Lower lobe of right lung (tissue), 2 donors: ENCODE measurements at regions not wholly inside any gene's neighbourhood (a gene's known extent, or its start where the extent isn't known, plus 50 kb on each side); places are given as distances from the start of the nearest gene placed in this dataset.
"Not testable (repeated sequence)": the region's sequence is repeated elsewhere in the genome, so short reads cannot be mapped to it uniquely, and the experiment has no call there.

Experiments
- ATAC-seq, 2 donors: fragments of 200-7000 bp; cut with Tn5 transposase; one replicate each; pipeline ENCODE4 v1.9.1; 2020 to 2022; ENCODE audit warnings: mild to moderate bottlenecking in 2 of 2, moderate library complexity in 2 of 2
- DNase-seq: peaks from one replicate; pipeline ENCODE4 v3.0.0-alpha.2; 2020
- H3K27ac ChIP-seq: fragments of 200-600 bp; one replicate; pipeline ENCODE4 v1.8.0; 2022
- H3K27me3 ChIP-seq: fragments of 200-600 bp; one replicate; pipeline ENCODE4 v1.8.0; 2022; ENCODE audit warnings: low read depth
- H3K36me3 ChIP-seq: fragments of 200-600 bp; one replicate; pipeline ENCODE4 v1.8.0; 2022; ENCODE audit warnings: mild to moderate bottlenecking
- H3K4me1 ChIP-seq: fragments of 200-600 bp; one replicate; pipeline ENCODE4 v1.8.0; 2022
- H3K4me3 ChIP-seq: fragments of 200-600 bp; one replicate; pipeline ENCODE4 v1.8.0; 2022; ENCODE audit warnings: mild to moderate bottlenecking
- H3K9me3 ChIP-seq: fragments of 200-600 bp; one replicate; pipeline ENCODE4 v1.8.0; 2022
- intact Hi-C: fragments of 100-400 bp; cut with DNase I; formaldehyde crosslinking; loops from one replicate; pipeline ENCODE4 v1.11.0; 2022
- donor health status: DM: no; HTN: yes; CAD: no; lungs with severe emphysema.

- H3K9me3 ChIP-seq, ATAC-seq, H3K27ac ChIP-seq, H3K4me1 ChIP-seq, H3K4me3 ChIP-seq, intact Hi-C loops, H3K27me3 ChIP-seq, DNase-seq, H3K36me3 ChIP-seq: not testable (repeated sequence)
Observed at GRCh38 chr7:76711648-76712047, 84.6 kb upstream of the POMZP3 start.

DNA sequence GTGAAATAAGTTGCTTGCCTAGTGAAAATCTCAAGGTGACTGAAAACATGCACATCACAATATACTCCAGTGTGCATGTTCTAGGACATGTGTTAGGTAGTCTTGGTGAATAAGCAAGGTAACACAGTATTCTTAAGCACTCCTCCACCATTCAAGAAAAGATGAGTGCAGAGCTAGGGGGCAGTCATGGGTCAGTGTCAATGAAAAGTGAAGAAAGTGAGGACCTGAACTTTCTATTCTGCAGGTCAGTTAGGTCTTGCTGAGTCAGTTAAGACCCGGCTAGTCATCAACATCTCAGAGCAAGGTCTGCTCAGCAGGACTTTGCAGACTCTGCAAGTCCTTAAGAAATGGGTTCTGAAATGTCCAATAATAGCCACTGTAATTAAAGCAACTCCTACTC, 82.6 kb upstream of the POMZP3 start:
- peak in 1 of 2 donors; percentile 32 for ATAC-seq
- H3K4me1 ChIP-seq, DNase-seq, H3K36me3 ChIP-seq, H3K9me3 ChIP-seq, H3K27ac ChIP-seq, H3K4me3 ChIP-seq, intact Hi-C loops, H3K27me3 ChIP-seq: not testable (repeated sequence)

DNA sequence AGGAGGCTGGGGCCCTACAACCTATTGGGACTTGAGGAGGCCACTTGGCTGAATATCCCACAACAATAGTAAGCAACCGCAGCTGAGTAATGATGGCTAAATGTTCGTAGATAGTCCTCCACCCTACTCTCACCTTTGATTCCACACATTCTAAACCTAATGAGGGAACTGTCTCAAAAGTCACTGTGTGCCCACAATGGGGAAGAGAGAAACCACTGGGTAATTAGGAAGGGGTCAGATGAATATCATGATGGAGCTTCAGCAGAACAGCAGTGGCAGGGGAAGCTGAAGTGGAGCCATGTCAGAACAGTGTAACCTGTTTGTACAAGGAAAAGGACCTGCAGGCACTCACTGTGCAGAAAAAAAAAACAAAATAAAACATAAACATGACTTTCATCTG, 81.4 kb upstream of the POMZP3 start:
- H3K4me1 ChIP-seq, ATAC-seq, H3K27me3 ChIP-seq, H3K4me3 ChIP-seq, intact Hi-C loops, H3K36me3 ChIP-seq, DNase-seq, H3K9me3 ChIP-seq, H3K27ac ChIP-seq: not testable (repeated sequence)

DNA sequence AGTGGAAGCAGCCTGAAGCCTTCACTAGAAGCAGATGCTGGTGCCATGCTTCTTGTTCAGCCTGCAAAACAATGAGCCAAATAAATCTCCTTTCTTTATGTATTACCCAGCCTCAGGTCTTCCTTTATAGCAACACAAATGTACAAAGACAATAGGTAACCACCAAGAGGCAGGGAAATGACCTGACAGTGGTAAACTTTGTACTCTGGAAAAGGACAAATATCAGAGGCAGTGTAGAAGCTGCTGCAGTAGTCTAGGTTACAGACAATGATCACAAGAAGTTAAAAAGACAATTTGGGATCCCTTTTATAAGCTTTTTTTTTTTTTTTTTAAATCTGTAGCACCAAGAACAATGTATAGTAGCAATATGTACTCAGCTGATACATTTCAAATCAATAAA, 76.7 kb upstream of the POMZP3 start:
- H3K36me3 ChIP-seq, ATAC-seq, H3K9me3 ChIP-seq, DNase-seq, H3K4me3 ChIP-seq, intact Hi-C loops, H3K27me3 ChIP-seq, H3K4me1 ChIP-seq, H3K27ac ChIP-seq: not testable (repeated sequence)

GRCh38 chr7:76686277-76686676, 59.2 kb upstream of the POMZP3 start:
- H3K9me3 ChIP-seq, H3K27me3 ChIP-seq, H3K27ac ChIP-seq, intact Hi-C loops, H3K4me1 ChIP-seq, H3K4me3 ChIP-seq, H3K36me3 ChIP-seq, DNase-seq: not testable (repeated sequence)
- peak in 1 of 2 donors; percentile 43 for ATAC-seq

- H3K4me1 ChIP-seq, intact Hi-C loops, DNase-seq, H3K27ac ChIP-seq, ATAC-seq, H3K9me3 ChIP-seq, H3K36me3 ChIP-seq, H3K27me3 ChIP-seq, H3K4me3 ChIP-seq: not testable (repeated sequence)
Observed at GRCh38 chr7:76684737-76685136, 57.7 kb upstream of the POMZP3 start.

DNA sequence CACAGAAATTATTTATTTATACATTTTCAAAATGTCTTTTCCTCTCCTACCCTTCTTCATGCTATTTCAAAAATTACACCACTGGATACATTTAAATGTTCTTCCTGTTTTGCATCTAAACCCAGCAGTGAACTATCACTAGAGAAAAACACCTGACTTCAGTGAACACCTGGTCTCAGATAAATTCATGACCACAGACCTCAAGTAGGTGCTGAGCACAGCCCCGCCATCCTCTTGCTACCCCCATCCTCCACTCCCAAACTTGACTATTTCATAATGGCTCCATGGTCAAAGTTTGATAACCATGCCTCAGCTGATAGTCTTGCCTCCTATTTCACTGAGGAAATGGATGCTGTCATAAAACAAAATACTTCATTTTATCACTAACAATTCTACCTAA, 56.6 kb upstream of the POMZP3 start:
- H3K4me3 ChIP-seq, DNase-seq, intact Hi-C loops, H3K27ac ChIP-seq, H3K4me1 ChIP-seq, H3K27me3 ChIP-seq, H3K36me3 ChIP-seq, ATAC-seq, H3K9me3 ChIP-seq: not testable (repeated sequence)

- DNase-seq, intact Hi-C loops, H3K4me1 ChIP-seq, H3K9me3 ChIP-seq, H3K27me3 ChIP-seq, H3K27ac ChIP-seq, H3K4me3 ChIP-seq, H3K36me3 ChIP-seq, ATAC-seq: not testable (repeated sequence)
Observed at GRCh38 chr7:76681810-76682209, 54.7 kb upstream of the POMZP3 start.

GRCh38 chr7:76679174-76679573, 52.1 kb upstream of the POMZP3 start:
- H3K36me3 ChIP-seq, H3K27ac ChIP-seq, H3K9me3 ChIP-seq, H3K4me3 ChIP-seq, ATAC-seq, intact Hi-C loops, DNase-seq, H3K4me1 ChIP-seq, H3K27me3 ChIP-seq: not testable (repeated sequence)

DNA sequence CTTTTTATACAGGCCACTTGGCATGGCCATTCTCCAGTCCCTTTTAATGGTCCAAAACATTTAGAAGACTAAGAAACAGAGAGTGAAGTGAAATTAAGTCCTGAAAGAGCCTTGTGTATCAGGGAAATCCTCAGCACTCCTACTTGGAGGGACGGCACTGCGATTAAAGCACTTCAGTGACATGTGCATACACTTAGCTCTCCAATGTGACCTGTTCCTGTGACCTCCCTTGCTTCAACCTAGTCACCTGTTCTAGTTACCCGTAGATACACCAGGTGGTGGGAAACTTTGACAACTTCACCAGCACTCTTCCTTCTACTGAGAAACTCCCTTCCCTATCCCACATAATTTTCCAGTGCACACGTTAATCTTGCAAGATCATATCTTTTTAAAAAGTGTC, 51.4 kb upstream of the POMZP3 start:
- ATAC-seq = peak in 1 of 2 donors; percentile 41
- intact Hi-C loops, H3K9me3 ChIP-seq, H3K4me1 ChIP-seq, H3K27me3 ChIP-seq, DNase-seq, H3K36me3 ChIP-seq, H3K4me3 ChIP-seq, H3K27ac ChIP-seq: not testable (repeated sequence)

DNA sequence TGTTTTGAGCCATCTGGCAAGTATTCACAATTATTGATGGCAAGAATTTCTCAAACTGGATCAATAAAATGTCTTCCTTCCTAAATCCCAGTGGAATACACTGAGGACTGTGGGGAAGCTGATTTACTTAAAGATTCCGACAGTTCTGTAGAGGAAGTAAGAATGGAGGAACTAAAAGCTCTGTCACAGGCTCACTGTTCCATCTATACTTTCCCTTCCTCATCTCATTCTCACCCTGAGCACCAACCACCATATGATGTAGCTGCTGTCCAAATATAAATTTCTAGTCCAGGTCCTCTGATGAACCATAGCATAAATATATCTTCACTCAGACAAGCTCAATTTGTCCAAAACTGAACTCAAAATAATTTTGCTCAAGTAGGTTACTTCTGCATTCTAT, 49.8 kb upstream of the POMZP3 start:
- H3K27ac ChIP-seq, H3K27me3 ChIP-seq, H3K36me3 ChIP-seq, DNase-seq, intact Hi-C loops, H3K4me3 ChIP-seq, ATAC-seq, H3K9me3 ChIP-seq, H3K4me1 ChIP-seq: not testable (repeated sequence)
